Prostate gland (tissue), 2 donors: ENCODE measurements at regions not wholly inside any gene's neighbourhood (a gene's known extent, or its start where the extent isn't known, plus 50 kb on each side); places are given as distances from the start of the nearest gene placed in this dataset.

Experiments
- DNase-seq: peaks from one replicate; pipeline ENCODE4 v3.0.0-alpha.2; 2019; ENCODE audit warnings: low spot score
- H3K27ac ChIP-seq, 2 donors: fragments of 200-600 bp; sonication (generic); 2 replicates each; pipeline ENCODE4 v1.5.1; 2017 to 2019
- H3K27me3 ChIP-seq: fragments of 200-600 bp; sonication (generic); replicated peaks from 2 replicates; pipeline ENCODE4 v1.5.1; 2019; ENCODE audit not compliant: insufficient read depth
- H3K36me3 ChIP-seq, 2 donors: fragments of 200-600 bp; sonication (generic); 1 replicate in 1 of 2; 2 replicates in 1 of 2; pipeline versions ENCODE4 v1.5.1 to v1.8.1; 2017 to 2019
- H3K4me1 ChIP-seq: fragments of 200-600 bp; sonication (generic); replicated peaks from 2 replicates; pipeline ENCODE4 v1.5.1; 2019
- H3K4me3 ChIP-seq, 2 donors: fragments of 200-600 bp; sonication (generic); 2 replicates each; pipeline ENCODE4 v1.5.1; 2017 to 2019
- H3K9me3 ChIP-seq: fragments of 200-600 bp; sonication (generic); 2 replicates; pipeline ENCODE4 v1.5.1; 2017
- POLR2A ChIP-seq: fragments of 450-650 bp; IDR thresholded peaks from one replicate; pipeline ENCODE4 v1.6.1; 2016; ENCODE audit warnings: antibody characterized with exemption, mild to moderate bottlenecking
- POLR2AphosphoS5 ChIP-seq: sonication (generic); formaldehyde crosslinking; IDR thresholded peaks from one replicate; pipeline ENCODE4 v1.6.1; 2017; ENCODE audit warnings: antibody characterized with exemption
- WGBS: methylation state at CpG from one replicate; pipeline ENCODE4 v1.1.5; 2018; 5-methylcytosine and 5-hydroxymethylcytosine counted together
- intact Hi-C: fragments of 100-400 bp; cut with DNase I; formaldehyde crosslinking; loops from one replicate; pipeline ENCODE4 v1.14.2; 2022
- TF ChIP-seq, protein P1 (sequence below), 4 experiments: fragments of 200-600 bp in 2 of 4; fragments of 450-650 bp in 2 of 4; sonication (generic) in 2 of 4; IDR thresholded peaks; 1 replicate in 3 of 4; 2 replicates in 1 of 4; pipeline ENCODE4 v1.5.1; 2016 to 2019; ENCODE audit warnings: antibody characterized with exemption in 4 of 4, mild to moderate bottlenecking in 2 of 4, moderate library complexity in 2 of 4

DNA sequence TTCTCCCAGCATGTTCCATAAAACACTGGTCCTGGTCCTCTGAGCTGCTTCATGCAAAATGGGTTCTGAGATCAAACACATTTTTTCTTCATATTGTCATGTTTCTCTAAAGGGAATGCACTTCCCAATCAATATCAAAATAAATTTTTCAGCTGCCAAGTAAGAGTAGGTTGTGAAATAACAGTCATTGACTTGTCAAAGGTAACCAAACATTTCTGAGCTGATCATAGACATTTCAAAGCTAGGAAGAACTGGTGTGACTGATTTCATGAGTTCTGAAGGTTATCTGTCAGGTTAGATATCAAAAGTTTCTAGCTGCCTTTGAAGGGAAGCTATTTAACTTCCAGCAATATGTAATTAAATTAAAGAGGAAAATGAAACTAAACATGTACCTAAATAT, 770.9 kb downstream of the TBL1XR1 start:
- DNase-seq: no peak
- no peak overlapping the region for H3K4me3 ChIP-seq
- H3K4me1 ChIP-seq: no peaks in the 10 kb centered on the region
- H3K27me3 ChIP-seq: no peaks in the 10 kb centered on the region
- intact Hi-C loops: no loop called here
- no peaks in the 10 kb centered on the region for H3K36me3 ChIP-seq
- H3K27ac ChIP-seq: no peak overlapping the region
- no peak for TF ChIP-seq POLR2AphosphoS5
- TF ChIP-seq POLR2A: no peak
- TF ChIP-seq, protein P1, sequence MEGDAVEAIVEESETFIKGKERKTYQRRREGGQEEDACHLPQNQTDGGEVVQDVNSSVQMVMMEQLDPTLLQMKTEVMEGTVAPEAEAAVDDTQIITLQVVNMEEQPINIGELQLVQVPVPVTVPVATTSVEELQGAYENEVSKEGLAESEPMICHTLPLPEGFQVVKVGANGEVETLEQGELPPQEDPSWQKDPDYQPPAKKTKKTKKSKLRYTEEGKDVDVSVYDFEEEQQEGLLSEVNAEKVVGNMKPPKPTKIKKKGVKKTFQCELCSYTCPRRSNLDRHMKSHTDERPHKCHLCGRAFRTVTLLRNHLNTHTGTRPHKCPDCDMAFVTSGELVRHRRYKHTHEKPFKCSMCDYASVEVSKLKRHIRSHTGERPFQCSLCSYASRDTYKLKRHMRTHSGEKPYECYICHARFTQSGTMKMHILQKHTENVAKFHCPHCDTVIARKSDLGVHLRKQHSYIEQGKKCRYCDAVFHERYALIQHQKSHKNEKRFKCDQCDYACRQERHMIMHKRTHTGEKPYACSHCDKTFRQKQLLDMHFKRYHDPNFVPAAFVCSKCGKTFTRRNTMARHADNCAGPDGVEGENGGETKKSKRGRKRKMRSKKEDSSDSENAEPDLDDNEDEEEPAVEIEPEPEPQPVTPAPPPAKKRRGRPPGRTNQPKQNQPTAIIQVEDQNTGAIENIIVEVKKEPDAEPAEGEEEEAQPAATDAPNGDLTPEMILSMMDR (IDR thresholded peaks at IDR 0.05): no peak
- H3K9me3 ChIP-seq: no peaks in the 10 kb centered on the region

DNA sequence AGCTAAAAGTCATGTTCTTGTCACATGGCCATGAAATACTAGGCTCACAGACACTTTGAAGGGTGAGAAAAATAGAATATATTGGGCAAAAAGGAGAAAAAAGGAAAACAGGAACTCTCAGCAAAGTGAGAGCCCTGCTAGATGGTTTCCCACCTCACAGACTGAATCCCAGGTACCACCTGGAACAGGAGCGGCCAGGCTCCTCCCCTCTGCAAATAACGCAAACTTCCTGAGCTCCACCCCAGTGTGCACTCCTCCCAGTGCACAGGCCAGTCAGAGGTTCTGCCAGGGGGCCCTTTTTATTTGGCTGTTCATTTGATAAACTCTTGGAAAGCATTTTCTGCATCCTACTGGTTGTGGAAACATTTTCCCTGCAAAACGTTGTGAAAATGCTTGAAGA, 780.4 kb downstream of the TBL1XR1 start:
- 78% methylated on average over 3 of the region's 3 CpGs for WGBS

DNA sequence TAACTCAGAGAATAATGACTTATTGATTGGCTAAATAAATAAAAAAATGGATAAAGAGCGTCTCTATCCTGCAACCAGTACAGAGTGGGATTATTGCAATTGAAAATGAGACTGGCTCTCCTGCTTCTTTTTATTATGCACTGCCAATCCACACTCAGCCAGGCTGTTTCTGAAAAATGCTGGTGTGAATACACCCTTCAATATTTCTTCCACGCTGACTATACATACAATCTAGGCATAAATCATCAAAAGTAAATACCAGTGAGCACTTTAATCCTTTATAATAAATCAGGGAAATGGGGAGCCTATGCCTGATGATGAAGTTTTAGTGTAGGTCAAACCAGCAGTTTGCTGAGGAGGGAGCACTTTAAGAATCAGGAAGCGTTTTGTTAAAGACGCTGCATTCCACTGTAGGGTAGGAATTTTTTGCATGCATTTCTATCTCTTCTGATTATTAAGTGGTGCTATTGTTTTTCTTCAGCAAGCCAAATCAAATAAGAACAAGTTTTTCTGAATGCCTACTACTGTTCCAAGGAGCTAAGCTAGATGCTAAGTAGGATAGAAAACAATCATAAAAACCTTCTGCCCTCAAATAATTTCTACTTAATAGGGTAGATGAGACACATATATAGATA, 781.5 kb downstream of the TBL1XR1 start:
- Histone ChIP-seq H3K9me3 (no peaks in the 10 kb centered on the region), H3K27ac (no peak overlapping the region), H3K4me3 (no peak overlapping the region), H3K27me3 (no peaks in the 10 kb centered on the region), H3K4me1 (no peaks in the 10 kb centered on the region), H3K36me3 (no peaks in the 10 kb centered on the region)
- TF ChIP-seq POLR2A: no peak
- TF ChIP-seq POLR2AphosphoS5: no peak
- TF ChIP-seq, protein P1 (IDR thresholded peaks at IDR 0.05): no peak
- WGBS: 54% methylated on average over 4 of the region's 4 CpGs
- intact Hi-C loops: no loop called here
- no peak for DNase-seq

More for the DNA sequence above, 780.4 kb downstream of the TBL1XR1 start:
- DNase-seq: no peak
- H3K4me1 ChIP-seq: no peaks in the 10 kb centered on the region
- no peak overlapping the region for H3K4me3 ChIP-seq
- H3K36me3 ChIP-seq: no peaks in the 10 kb centered on the region
- no peaks in the 10 kb centered on the region for H3K27me3 ChIP-seq
- H3K27ac ChIP-seq: no peak overlapping the region
- H3K9me3 ChIP-seq: no peaks in the 10 kb centered on the region
- TF ChIP-seq, protein P1 (IDR thresholded peaks at IDR 0.05): no peak
- no peak for TF ChIP-seq POLR2A
- TF ChIP-seq POLR2AphosphoS5: no peak
- intact Hi-C loops: no loop called here

DNA sequence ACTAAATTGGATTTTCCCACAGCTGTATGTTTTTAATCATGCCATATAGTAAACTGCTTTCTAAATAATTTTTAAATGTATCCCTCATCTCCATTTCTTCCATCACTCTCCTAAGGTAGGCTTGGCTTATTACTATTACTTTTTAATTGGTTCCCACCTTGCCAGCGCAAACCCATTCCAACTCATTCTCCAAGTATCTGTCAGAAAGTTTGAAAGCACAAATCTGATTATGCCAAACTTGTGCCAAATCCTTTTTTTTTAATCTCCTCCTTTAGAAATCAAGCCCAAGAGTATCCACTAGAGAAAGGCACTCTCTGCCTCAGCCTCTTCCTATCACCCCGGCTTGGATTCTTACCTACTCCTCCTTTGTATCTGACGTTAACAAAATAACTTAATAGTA, 784.5 kb downstream of the TBL1XR1 start:
- 97% methylated on average over 3 of the region's 3 CpGs for WGBS
- H3K27ac ChIP-seq: no peak overlapping the region
- H3K4me1 ChIP-seq: no peaks in the 10 kb centered on the region
- intact Hi-C loops: no loop called here
- no peaks in the 10 kb centered on the region for H3K36me3 ChIP-seq
- no peaks in the 10 kb centered on the region for H3K27me3 ChIP-seq
- TF ChIP-seq POLR2A (no peak), POLR2AphosphoS5 (no peak)
- TF ChIP-seq, protein P1 (IDR thresholded peaks at IDR 0.05): no peak
- no peak for DNase-seq
- no peak overlapping the region for H3K4me3 ChIP-seq
- no peaks in the 10 kb centered on the region for H3K9me3 ChIP-seq

DNA sequence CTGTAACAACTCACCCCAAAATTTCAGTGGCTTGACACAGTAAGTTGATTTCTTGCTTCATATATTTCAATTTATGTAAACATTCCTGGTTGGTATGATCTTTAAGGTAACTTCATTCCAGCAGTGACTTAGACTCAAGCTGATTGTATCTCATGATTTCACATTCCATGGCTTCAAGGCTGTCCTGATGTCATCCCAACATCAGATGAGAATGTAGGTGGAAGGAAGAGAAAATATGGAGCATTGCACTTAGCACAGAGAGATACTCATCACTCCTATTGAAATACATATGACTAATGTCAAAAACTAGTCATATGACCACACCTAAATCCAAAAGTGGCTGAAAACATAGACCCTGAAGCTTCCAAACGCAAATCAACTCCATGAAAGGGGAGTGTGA, 793.8 kb downstream of the TBL1XR1 start:
- Histone ChIP-seq H3K27ac (no peak overlapping the region), H3K9me3 (no peaks in the 10 kb centered on the region), H3K36me3 (no peaks in the 10 kb centered on the region), H3K27me3 (no peaks in the 10 kb centered on the region), H3K4me1 (no peaks in the 10 kb centered on the region), H3K4me3 (no peak overlapping the region)
- TF ChIP-seq POLR2A (no peak), POLR2AphosphoS5 (no peak)
- TF ChIP-seq, protein P1 (IDR thresholded peaks at IDR 0.05): no peak
- intact Hi-C loops: no loop called here
- 94% methylated on average over 1 of the region's 1 CpG for WGBS
- DNase-seq: no peak
